KBM-7 (cell line): ENCODE measurements at regions not wholly inside any gene's neighbourhood (a gene's known extent, or its start where the extent isn't known, plus 50 kb on each side); places are given as distances from the start of the nearest gene placed in this dataset.

ENCODE experiments used
- DNase-seq: peaks from one replicate; pipeline ENCODE4 v3.0.0-alpha.2; 2015
- in situ Hi-C: fragments of 300-500 bp; cut with MboI; formaldehyde crosslinking; loops from 2 replicates; pipeline ENCODE4 v1.14.3; 2020; ENCODE audit warnings: low sequenced_read_pairs, low pct_unique_long_range_greater_than_20kb, mixed read lengths

- in situ Hi-C loops, result no loop called here
- DNase-seq, result peak; percentile 58
These were observed 230.8 kb upstream of the NR4A3 start for GRCh38 chr9:99590840-99591239.

GRCh38 chr9:99591770-99592169 lies 229.9 kb upstream of the NR4A3 start:
- DNase-seq, result no peak
- in situ Hi-C loops, result no loop called here

- no peak for DNase-seq
- in situ Hi-C loops, result no loop called here
These were observed 228.7 kb upstream of the NR4A3 start for GRCh38 chr9:99592834-99593574.

- no peak for DNase-seq
- in situ Hi-C loops, result no loop called here
These were observed 228.1 kb upstream of the NR4A3 start for GRCh38 chr9:99593610-99594009.

- DNase-seq, result no peak
- in situ Hi-C loops, result no loop called here
These were observed 227.5 kb upstream of the NR4A3 start for GRCh38 chr9:99594056-99594780.

GRCh38 chr9:99595796-99596195 lies 225.9 kb upstream of the NR4A3 start:
- peak; percentile 16 for DNase-seq
- in situ Hi-C loops, result no loop called here

- DNase-seq, result no peak
- in situ Hi-C loops, result no loop called here
These were observed 220.0 kb upstream of the NR4A3 start for GRCh38 chr9:99601571-99602111.

GRCh38 chr9:99602854-99603253 lies 218.8 kb upstream of the NR4A3 start:
- DNase-seq, result no peak
- in situ Hi-C loops, result no loop called here

- DNase-seq, result no peak
- in situ Hi-C loops, result no loop called here
These were observed 216.5 kb upstream of the NR4A3 start for GRCh38 chr9:99605016-99605743.

- in situ Hi-C loops, result no loop called here
- no peak for DNase-seq
These were observed 215.4 kb upstream of the NR4A3 start for GRCh38 chr9:99606296-99606695.

- no peak for DNase-seq
- in situ Hi-C loops, result no loop called here
These were observed 214.7 kb upstream of the NR4A3 start for GRCh38 chr9:99606957-99607356.

- in situ Hi-C loops, result no loop called here
- no peak for DNase-seq
These were observed 213.7 kb upstream of the NR4A3 start for GRCh38 chr9:99607842-99608448.

- DNase-seq, result no peak
- in situ Hi-C loops, result no loop called here
These were observed 207.3 kb upstream of the NR4A3 start for GRCh38 chr9:99614341-99614740.

- in situ Hi-C loops, result no loop called here
- DNase-seq, result no peak
These were observed 200.6 kb upstream of the NR4A3 start for GRCh38 chr9:99621040-99621439.

GRCh38 chr9:99622679-99623078 lies 199.0 kb upstream of the NR4A3 start:
- DNase-seq, result no peak
- in situ Hi-C loops, result no loop called here

- no peak for DNase-seq
- in situ Hi-C loops, result no loop called here
These were observed 197.8 kb upstream of the NR4A3 start for GRCh38 chr9:99623780-99624364.

GRCh38 chr9:99624499-99625233 lies 197.0 kb upstream of the NR4A3 start:
- no peak for DNase-seq
- in situ Hi-C loops, result no loop called here

- peak; percentile 24 for DNase-seq
- in situ Hi-C loops, result no loop called here
These were observed 195.3 kb upstream of the NR4A3 start for GRCh38 chr9:99626426-99626825.

- in situ Hi-C loops, result no loop called here
- no peak for DNase-seq
These were observed 193.4 kb upstream of the NR4A3 start for GRCh38 chr9:99628285-99628684.
